Stomach (tissue), 4 donors: ENCODE measurements at regions not wholly inside any gene's neighbourhood (a gene's known extent, or its start where the extent isn't known, plus 50 kb on each side); places are given as distances from the start of the nearest gene placed in this dataset.

Experiments used
- EP300 ChIP-seq: sonication (generic); formaldehyde crosslinking; IDR thresholded peaks from one replicate; pipeline ENCODE4 v1.6.1; 2017; ENCODE audit warnings: antibody characterized with exemption
- POLR2A ChIP-seq, 4 donors: fragments of 450-650 bp; IDR thresholded peaks; one replicate each; pipeline ENCODE4 v1.6.1; 2016; ENCODE audit warnings: antibody characterized with exemption in 4 of 4, control low read depth in 2 of 4, mild to moderate bottlenecking in 1 of 4, moderate library complexity in 1 of 4
- POLR2AphosphoS5 ChIP-seq, 3 donors: sonication (generic); formaldehyde crosslinking; IDR thresholded peaks; one replicate each; pipeline ENCODE4 v1.6.1; 2016; ENCODE audit warnings: antibody characterized with exemption in 3 of 3
- TF ChIP-seq, protein P1 (sequence below), 7 experiments: fragments of 450-650 bp in 4 of 7; fragments of 200-600 bp in 3 of 7; sonication (generic) in 3 of 7; IDR thresholded peaks; one replicate each; pipeline ENCODE4 v1.5.1; 2016 to 2019; ENCODE audit warnings: antibody characterized with exemption in 7 of 7, control low read depth in 2 of 7, mild to moderate bottlenecking in 1 of 7

- TF ChIP-seq, protein P1, sequence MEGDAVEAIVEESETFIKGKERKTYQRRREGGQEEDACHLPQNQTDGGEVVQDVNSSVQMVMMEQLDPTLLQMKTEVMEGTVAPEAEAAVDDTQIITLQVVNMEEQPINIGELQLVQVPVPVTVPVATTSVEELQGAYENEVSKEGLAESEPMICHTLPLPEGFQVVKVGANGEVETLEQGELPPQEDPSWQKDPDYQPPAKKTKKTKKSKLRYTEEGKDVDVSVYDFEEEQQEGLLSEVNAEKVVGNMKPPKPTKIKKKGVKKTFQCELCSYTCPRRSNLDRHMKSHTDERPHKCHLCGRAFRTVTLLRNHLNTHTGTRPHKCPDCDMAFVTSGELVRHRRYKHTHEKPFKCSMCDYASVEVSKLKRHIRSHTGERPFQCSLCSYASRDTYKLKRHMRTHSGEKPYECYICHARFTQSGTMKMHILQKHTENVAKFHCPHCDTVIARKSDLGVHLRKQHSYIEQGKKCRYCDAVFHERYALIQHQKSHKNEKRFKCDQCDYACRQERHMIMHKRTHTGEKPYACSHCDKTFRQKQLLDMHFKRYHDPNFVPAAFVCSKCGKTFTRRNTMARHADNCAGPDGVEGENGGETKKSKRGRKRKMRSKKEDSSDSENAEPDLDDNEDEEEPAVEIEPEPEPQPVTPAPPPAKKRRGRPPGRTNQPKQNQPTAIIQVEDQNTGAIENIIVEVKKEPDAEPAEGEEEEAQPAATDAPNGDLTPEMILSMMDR (IDR thresholded peaks at IDR 0.05): no peak
- TF ChIP-seq POLR2A (IDR thresholded peaks at IDR 0.05): no peak
- no peak for TF ChIP-seq POLR2AphosphoS5 (IDR thresholded peaks at IDR 0.05)
- no peak for TF ChIP-seq EP300
These were observed 248.4 kb downstream of the SAMD5 start for GRCh38 chr6:147756891-147757290.
